H1 (cell line): ENCODE measurements at regions not wholly inside any gene's neighbourhood (a gene's known extent, or its start where the extent isn't known, plus 50 kb on each side); places are given as distances from the start of the nearest gene placed in this dataset.

ENCODE experiments used
- CTCF ChIA-PET: fragments of 300-600 bp; sonication (Branson Sonifier 250); formaldehyde crosslinking; loops from one replicate; lab custom pipeline; 2021; ENCODE audit not compliant: partially characterized antibody; lab: Charles Lee
- POLR2A ChIA-PET: fragments of 300-600 bp; sonication (Branson Sonifier 250); formaldehyde crosslinking; loops from one replicate; lab custom pipeline; 2021; ENCODE audit warnings: inconsistent platforms; ENCODE audit not compliant: partially characterized antibody; lab: Charles Lee
- DNase-seq, 2 experiments: peaks; one replicate each; pipeline versions ENCODE4 v3.0.0 to v3.0.0-alpha.2; 2010 to 2022; ENCODE audit warnings: low spot score in 2 of 2, low read depth in 1 of 2, mixed read lengths in 1 of 2
- FAIRE-seq: peaks from 2 replicates; lab custom pipeline; 2011; peaks lifted over from hg19 to GRCh38; lab: Jason Lieb, UNC
- H2AFZ ChIP-seq: 2 replicates; pipeline ENCODE4 v1.8.1; 2012; ENCODE audit warnings: low read length, inconsistent platforms
- H2AK5ac ChIP-seq: 2 replicates; pipeline ENCODE4 v1.6.1; 2013; ENCODE audit warnings: low read depth, low read length
- H2BK120ac ChIP-seq: replicated peaks from 2 replicates; pipeline ENCODE3; 2013; ENCODE audit warnings: low read depth, low read length, inconsistent platforms
- H2BK12ac ChIP-seq: 2 replicates; pipeline ENCODE4 v1.6.1; 2013; ENCODE audit warnings: low read depth, low read length
- H2BK15ac ChIP-seq: 2 replicates; pipeline ENCODE4 v1.6.1; 2013; ENCODE audit warnings: low read length
- H2BK20ac ChIP-seq: 2 replicates; pipeline ENCODE4 v1.6.1; 2013; ENCODE audit warnings: low read length
- H2BK5ac ChIP-seq: 2 replicates; pipeline ENCODE4 v1.6.1; 2013; ENCODE audit warnings: low read depth, low read length
- H3K14ac ChIP-seq: 2 replicates; pipeline ENCODE4 v1.6.1; 2013; ENCODE audit warnings: inconsistent platforms; ENCODE audit not compliant: insufficient read length
- H3K18ac ChIP-seq: 2 replicates; pipeline ENCODE4 v1.6.1; 2013; ENCODE audit warnings: low read length; ENCODE audit errors: extremely low read depth
- H3K23ac ChIP-seq: 2 replicates; pipeline ENCODE4 v1.6.1; 2013; ENCODE audit warnings: inconsistent platforms; ENCODE audit not compliant: insufficient read length
- H3K23me2 ChIP-seq: 2 replicates; pipeline ENCODE4 v1.6.1; 2013; ENCODE audit warnings: low read depth, low read length
- H3K27ac ChIP-seq: 2 replicates; pipeline ENCODE4 v1.6.1; 2011; ENCODE audit warnings: low read depth, low read length, inconsistent platforms
- H3K27me3 ChIP-seq, 4 experiments: replicated peaks in 1 of 4; 1 replicate in 1 of 4; 2 replicates in 3 of 4; pipeline versions ENCODE4 v1.6.1 to v1.8.1; 2011 to 2013; ENCODE audit warnings: low read length in 3 of 4, mild to moderate bottlenecking in 3 of 4, inconsistent platforms in 2 of 4, mixed read lengths in 2 of 4, moderate library complexity in 1 of 4; ENCODE audit not compliant: control insufficient read depth in 3 of 4, insufficient read depth in 3 of 4; ENCODE audit errors: extremely low read depth in 1 of 4
- H3K36me3 ChIP-seq, 4 experiments: 2 replicates each; pipeline versions ENCODE4 v1.6.1 to v1.8.1; 2011 to 2013; ENCODE audit warnings: mild to moderate bottlenecking in 4 of 4, low read length in 3 of 4, moderate library complexity in 2 of 4, control low read depth in 1 of 4, inconsistent platforms in 1 of 4; ENCODE audit not compliant: insufficient read depth in 4 of 4, control insufficient read depth in 2 of 4
- H3K4ac ChIP-seq: replicated peaks from 2 replicates; pipeline ENCODE3; 2013; ENCODE audit warnings: low read length, low read depth, mixed read lengths, inconsistent platforms; ENCODE audit not compliant: insufficient read length
- H3K4me1 ChIP-seq, 4 experiments: replicated peaks in 1 of 4; 1 replicate in 1 of 4; 2 replicates in 3 of 4; pipeline versions ENCODE4 v1.6.1 to v1.8.1; 2011 to 2013; ENCODE audit warnings: low read length in 3 of 4, inconsistent platforms in 2 of 4, mixed read lengths in 1 of 4; ENCODE audit not compliant: insufficient read depth in 4 of 4, control insufficient read depth in 3 of 4
- H3K4me2 ChIP-seq, 2 experiments: 2 replicates each; pipeline versions ENCODE4 v1.6.1 to v1.8.1; 2011 to 2013; ENCODE audit warnings: low read depth in 2 of 2, low read length in 2 of 2, control low read depth in 1 of 2, inconsistent platforms in 1 of 2, mild to moderate bottlenecking in 1 of 2; ENCODE audit not compliant: insufficient read depth in 1 of 2
- H3K4me3 ChIP-seq, 4 experiments: fragments of 200-600, 300-600 bp in 1 of 4; sonication (generic), shearing (Covaris generic), sonication (Bioruptor Twin) in 1 of 4; 2 replicates each; pipeline versions ENCODE4 v1.5.1 to v1.8.1; 2011 to 2016; ENCODE audit warnings: low read length in 4 of 4, low read depth in 3 of 4, control low read depth in 2 of 4, inconsistent platforms in 2 of 4, mild to moderate bottlenecking in 2 of 4, mixed read lengths in 1 of 4, moderate library complexity in 1 of 4; ENCODE audit not compliant: insufficient read depth in 2 of 4; ENCODE audit errors: extremely low read depth in 1 of 4
- H3K56ac ChIP-seq: replicated peaks from 2 replicates; pipeline ENCODE3; 2013; ENCODE audit warnings: low read depth, mild to moderate bottlenecking, mixed read lengths, low read length, inconsistent platforms; ENCODE audit not compliant: insufficient read length
- H3K79me1 ChIP-seq: 2 replicates; pipeline ENCODE4 v1.6.1; 2013; ENCODE audit warnings: low read depth, low read length, control low read depth
- H3K79me2 ChIP-seq, 2 experiments: 2 replicates each; pipeline versions ENCODE4 v1.6.1 to v1.8.1; 2012 to 2013; ENCODE audit warnings: low read length in 2 of 2, mild to moderate bottlenecking in 2 of 2, inconsistent platforms in 1 of 2; ENCODE audit not compliant: insufficient read depth in 2 of 2, control insufficient read depth in 1 of 2
- H3K9ac ChIP-seq, 4 experiments: replicated peaks in 1 of 4; 1 replicate in 1 of 4; 2 replicates in 3 of 4; pipeline versions ENCODE4 v1.6.1 to v1.8.1; 2011 to 2013; ENCODE audit warnings: low read depth in 3 of 4, low read length in 3 of 4, control low read depth in 2 of 4, mild to moderate bottlenecking in 2 of 4, moderate library complexity in 2 of 4, inconsistent platforms in 1 of 4; ENCODE audit errors: extremely low read depth in 1 of 4
- H3K9me3 ChIP-seq, 2 experiments: 2 replicates each; pipeline versions ENCODE4 v1.6.1 to v1.8.1; 2012 to 2013; ENCODE audit warnings: mild to moderate bottlenecking in 2 of 2, moderate library complexity in 2 of 2, control low read depth in 1 of 2, inconsistent platforms in 1 of 2, low read depth in 1 of 2, low read length in 1 of 2, mixed read lengths in 1 of 2; ENCODE audit not compliant: insufficient read depth in 2 of 2
- H4K20me1 ChIP-seq, 2 experiments: replicated peaks in 1 of 2; 2 replicates each; pipeline versions ENCODE3 to v1.8.1; 2011 to 2013; ENCODE audit warnings: inconsistent platforms in 2 of 2, low read length in 2 of 2, mild to moderate bottlenecking in 1 of 2; ENCODE audit not compliant: insufficient read depth in 2 of 2, control insufficient read depth in 1 of 2
- H4K5ac ChIP-seq: 2 replicates; pipeline ENCODE4 v1.6.1; 2013; ENCODE audit warnings: low read length, low read depth, mixed read lengths, inconsistent platforms; ENCODE audit not compliant: insufficient read length
- H4K8ac ChIP-seq: 2 replicates; pipeline ENCODE4 v1.8.0; 2013; ENCODE audit warnings: mild to moderate bottlenecking, moderate library complexity, low read length, inconsistent platforms; ENCODE audit not compliant: insufficient read depth; ENCODE audit errors: extremely low read depth
- H4K91ac ChIP-seq: replicated peaks from 2 replicates; pipeline ENCODE3; 2013; ENCODE audit warnings: low read length, mixed read lengths, inconsistent platforms; ENCODE audit not compliant: insufficient read length
- ATF2 ChIP-seq: IDR thresholded peaks from 2 replicates; pipeline ENCODE4 v1.6.1; 2012; ENCODE audit warnings: low read length, inconsistent platforms
- CTCF ChIP-seq, 3 experiments: IDR thresholded peaks; 1 replicate in 2 of 3; 2 replicates in 1 of 3; pipeline versions ENCODE4 v1.5.1 to v1.6.1; 2011; ENCODE audit warnings: low read length in 3 of 3, mild to moderate bottlenecking in 3 of 3, inconsistent platforms in 2 of 3, low read depth in 1 of 3, moderate library complexity in 1 of 3; ENCODE audit not compliant: insufficient read depth in 1 of 3; ENCODE audit errors: control extremely low read depth in 1 of 3
- WGBS, 2 experiments: shearing (Covaris generic) in 1 of 2; methylation state at CpG; one replicate each; pipeline versions ENCODE4 v1.1.6 to v1.1.7; 2013 to 2015; ENCODE audit warnings: low lambda C conversion rate in 2 of 2, mixed read lengths in 2 of 2, inconsistent platforms in 1 of 2, low coverage in 1 of 2, missing lambda C conversion rate in 1 of 2; ENCODE audit not compliant: insufficient replicate concordance in 2 of 2, insufficient coverage in 1 of 2, insufficient read length in 1 of 2; ENCODE audit errors: extremely low coverage in 1 of 2, missing lambda C conversion rate in 1 of 2; 5-methylcytosine and 5-hydroxymethylcytosine counted together

- Histone ChIP-seq H2AFZ (no peak overlapping the region), H3K4me2 (no peak overlapping the region), H3K79me1 (no peaks in the 10 kb centered on the region)
- TF ChIP-seq ATF2 (no peak), CTCF (IDR thresholded peaks at IDR 0.05; ENCODE audit: control extremely low read depth in 1 of 3, insufficient read depth in 1 of 3, low read depth in 1 of 3, low read length in 3 of 3) (no peak)
- TF ChIP-seq, all 59 proteins: peak for 0
- no peak overlapping the region for H2BK20ac ChIP-seq
- H2AK5ac ChIP-seq = no peak overlapping the region
- no peak overlapping the region for H2BK12ac ChIP-seq
- WGBS, 2 experiments = 88% methylated on average over 4 of the region's 4 CpGs; no CpG with 5 or more reads in 1 of the 2 experiments
- no peaks in the 10 kb centered on the region for H3K36me3 ChIP-seq
- H3K23me2 ChIP-seq = no peaks in the 10 kb centered on the region; the same call in 1 of the 2 replicates
- no peak overlapping the region for H3K4ac ChIP-seq
- H2BK15ac ChIP-seq = no peak overlapping the region
- H4K5ac ChIP-seq = no peak overlapping the region
- no peaks in the 10 kb centered on the region; a peak in 1 of 7 replicates for H3K4me1 ChIP-seq
- no peaks in the 10 kb centered on the region; a peak in 1 of 7 replicates for H3K27me3 ChIP-seq
- H4K8ac ChIP-seq = no peak overlapping the region
- no peak for DNase-seq
- no peak overlapping the region for H3K14ac ChIP-seq
- H2BK120ac ChIP-seq = no peak overlapping the region
- H3K9ac ChIP-seq = no peak overlapping the region
- no peaks in the 10 kb centered on the region for H3K79me2 ChIP-seq
- no peak overlapping the region for H2BK5ac ChIP-seq
- CTCF ChIA-PET = interaction anchor here (0.9 kb wide), 1 partner anchor 19 kb away, joined by 3 read pairs; no protein-coding TSS in a partner anchor
- H3K18ac ChIP-seq = no peak overlapping the region
- no peaks in the 10 kb centered on the region for H4K20me1 ChIP-seq
- H3K27ac ChIP-seq = no peak overlapping the region
- no peak overlapping the region for H3K23ac ChIP-seq
- no peak for FAIRE-seq
- no peak overlapping the region for H3K56ac ChIP-seq
- POLR2A ChIA-PET = no interaction called here
- H4K91ac ChIP-seq = no peak overlapping the region
- no peak overlapping the region for H3K4me3 ChIP-seq
- no peaks in the 10 kb centered on the region for H3K9me3 ChIP-seq
These were observed 173.3 kb downstream of the LSM5 start for GRCh38 chr7:32316839-32317238.
